GM19023 (cell line): ENCODE measurements at regions not wholly inside any gene's neighbourhood (a gene's known extent, or its start where the extent isn't known, plus 50 kb on each side); places are given as distances from the start of the nearest gene placed in this dataset.

ENCODE experiments used
- ATAC-seq: cut with Tn5 transposase; IDR thresholded peaks from one replicate; pipeline ENCODE4 v1.9.1; 2021; ENCODE audit warnings: mild to moderate bottlenecking, moderate library complexity; ENCODE audit not compliant: unreplicated experiment

- ATAC-seq = no peak
Measured at GRCh38 chr6:82629921-82630320, 266.3 kb downstream of the TPBG start.

- no peak for ATAC-seq
Measured at GRCh38 chr6:82641677-82642076, 278.1 kb downstream of the TPBG start.

GRCh38 chr6:82645536-82646230 is 282.1 kb downstream of the TPBG start:
- no peak for ATAC-seq

GRCh38 chr6:82646231-82646615 is 282.6 kb downstream of the TPBG start:
- ATAC-seq = no peak

GRCh38 chr6:82651845-82652335 is 288.3 kb downstream of the TPBG start:
- ATAC-seq = no peak

- ATAC-seq = no peak
Measured at GRCh38 chr6:82679232-82679631, 315.6 kb downstream of the TPBG start.

DNA sequence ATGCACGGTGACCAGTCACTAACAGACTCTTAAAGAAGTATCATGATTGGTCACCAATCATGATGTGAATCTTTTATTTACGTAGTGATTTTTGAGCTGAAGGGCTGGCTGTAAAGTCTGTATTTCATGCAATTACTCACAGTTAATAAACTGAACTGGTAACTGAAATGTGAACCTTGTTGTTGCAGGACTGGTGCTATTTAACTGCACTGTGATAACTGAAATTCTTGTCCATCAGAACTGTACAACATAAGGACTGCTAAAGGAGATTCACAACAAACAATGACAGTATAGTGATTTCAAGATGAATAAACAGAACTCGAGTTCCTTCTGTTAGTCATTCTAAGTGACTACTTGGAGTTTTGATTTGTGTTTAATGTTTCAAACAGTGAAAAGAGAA is 316.6 kb downstream of the TPBG start:
- ATAC-seq = no peak

GRCh38 chr6:82681119-82681714 is 317.6 kb downstream of the TPBG start:
- no peak for ATAC-seq

- ATAC-seq = no peak
Measured at GRCh38 chr6:82686719-82687118, 323.1 kb downstream of the TPBG start.

- ATAC-seq = no peak
Measured at GRCh38 chr6:82687855-82688254, 324.2 kb downstream of the TPBG start.

DNA sequence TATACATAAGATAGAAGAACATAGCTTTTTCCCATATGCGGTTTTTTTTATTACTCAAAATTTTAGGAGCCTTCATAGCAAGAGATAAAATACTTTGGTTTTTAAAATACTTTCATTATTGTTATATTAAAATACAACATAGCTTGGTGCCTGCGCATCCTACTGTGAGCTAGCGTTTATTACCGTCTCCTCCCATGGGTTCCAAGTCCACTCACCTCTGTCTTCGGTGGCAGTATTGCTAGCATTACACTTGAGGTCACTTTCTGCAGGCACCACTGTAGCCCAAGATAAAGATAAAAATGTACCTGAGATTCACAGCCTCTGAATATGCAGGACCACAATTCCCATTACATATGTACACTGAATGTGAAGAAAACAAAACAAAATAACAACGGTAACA is 326.7 kb downstream of the TPBG start:
- no peak for ATAC-seq

GRCh38 chr6:82691997-82692396 is 328.4 kb downstream of the TPBG start:
- no peak for ATAC-seq

DNA sequence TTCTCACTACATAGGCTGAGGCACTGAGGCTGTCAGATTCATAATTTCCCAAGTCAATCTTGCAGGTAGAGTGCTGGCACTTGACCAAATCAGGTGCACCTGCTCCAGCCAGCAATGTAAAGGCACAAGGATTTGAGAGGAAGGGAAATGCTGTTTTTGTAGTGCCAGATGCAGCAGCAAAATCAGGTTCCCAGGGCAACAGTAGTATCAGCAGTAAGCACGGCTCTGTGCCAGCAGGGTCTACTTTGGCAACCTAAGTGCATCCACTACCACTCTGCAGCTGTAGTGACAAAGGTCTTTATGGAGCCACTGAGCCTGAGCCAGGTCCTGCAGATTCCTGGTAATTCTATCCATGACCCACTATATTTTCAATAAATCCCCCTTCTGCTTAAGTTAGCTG is 329.5 kb downstream of the TPBG start:
- no peak for ATAC-seq

GRCh38 chr6:82701341-82701740 is 337.7 kb downstream of the TPBG start:
- no peak for ATAC-seq

DNA sequence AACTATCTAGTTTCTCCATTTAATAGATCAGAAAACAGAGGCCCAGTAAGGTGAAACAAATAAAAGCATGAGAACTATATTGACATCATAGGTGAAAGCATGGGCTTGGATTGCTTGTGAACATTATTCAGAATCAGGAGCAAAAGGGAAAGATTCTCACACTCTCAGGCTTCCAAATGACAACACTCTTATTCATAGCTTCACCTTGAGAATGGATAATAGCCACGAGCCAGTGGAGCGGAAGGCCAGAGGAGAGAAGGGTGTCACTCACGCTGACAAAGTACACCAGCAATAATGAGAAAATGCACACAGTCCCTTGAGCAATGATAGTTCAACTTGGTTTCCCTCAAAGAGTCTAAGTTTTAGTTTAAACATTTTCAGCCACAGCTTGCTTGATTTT is 339.0 kb downstream of the TPBG start:
- ATAC-seq = no peak

GRCh38 chr6:82703230-82703629 is 339.6 kb downstream of the TPBG start:
- no peak for ATAC-seq

DNA sequence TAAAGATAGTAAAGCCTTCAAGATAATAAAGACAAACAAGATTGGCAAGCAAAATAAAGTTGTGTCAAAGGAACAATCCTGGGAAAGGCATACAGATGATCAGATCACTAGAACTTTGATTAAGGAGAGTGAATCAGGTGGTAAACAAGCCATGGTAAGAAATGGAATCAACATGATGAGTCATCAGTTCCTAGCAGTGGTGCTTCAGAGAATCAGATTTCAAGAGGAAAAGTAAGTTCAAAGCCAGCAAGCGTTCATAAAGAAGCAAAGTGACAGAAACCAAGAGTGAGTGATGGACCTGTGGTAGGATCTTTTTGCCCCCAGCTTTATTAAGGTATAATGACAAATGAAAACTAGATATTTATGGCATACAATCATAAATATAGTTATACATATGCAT is 340.4 kb downstream of the TPBG start:
- ATAC-seq = no peak

- ATAC-seq = no peak
Measured at GRCh38 chr6:82705579-82705978, 342.0 kb downstream of the TPBG start.

- no peak for ATAC-seq
Measured at GRCh38 chr6:82711105-82711827, 347.6 kb downstream of the TPBG start.

DNA sequence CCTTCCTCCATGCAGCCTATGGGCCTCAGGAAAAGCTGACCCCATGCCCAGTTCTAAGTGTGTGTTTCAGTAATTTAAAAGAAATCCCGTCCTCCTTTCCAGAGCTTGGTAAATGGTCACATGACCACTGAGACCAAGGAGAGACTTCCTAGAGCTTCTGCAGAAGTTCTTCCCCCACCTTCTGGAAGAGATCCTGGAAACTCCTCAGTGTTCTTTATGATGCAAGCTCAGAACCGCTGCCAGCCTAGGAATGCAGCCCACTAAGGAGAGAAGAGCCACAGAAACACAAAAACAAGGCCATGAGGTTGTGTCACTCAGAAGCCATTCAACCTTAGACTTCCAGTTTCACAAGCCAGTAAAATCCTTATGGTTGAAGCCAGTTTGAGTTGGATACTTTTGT is 348.4 kb downstream of the TPBG start:
- ATAC-seq = no peak

GRCh38 chr6:82712389-82712788 is 348.8 kb downstream of the TPBG start:
- no peak for ATAC-seq

DNA sequence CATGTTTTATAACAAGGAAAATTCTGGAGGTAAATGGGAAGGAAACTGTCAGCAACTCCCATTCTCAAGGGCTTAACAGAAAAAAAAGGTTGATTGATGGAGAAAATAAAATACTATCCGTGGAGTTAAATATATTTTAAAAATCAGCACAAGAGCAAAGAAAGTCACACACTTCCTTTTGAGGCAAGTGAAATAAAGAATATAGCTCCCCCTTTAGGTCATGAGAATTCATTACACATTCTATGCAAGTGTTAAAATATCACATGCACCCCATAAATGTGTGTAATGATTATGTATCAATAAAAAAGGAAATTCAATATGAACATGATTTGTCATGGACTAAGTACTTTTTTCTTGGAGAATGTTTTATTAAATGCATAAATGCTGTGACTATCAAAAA is 349.2 kb downstream of the TPBG start:
- ATAC-seq = no peak
